MM.1S (cell line): ENCODE measurements at regions not wholly inside any gene's neighbourhood (a gene's known extent, or its start where the extent isn't known, plus 50 kb on each side); places are given as distances from the start of the nearest gene placed in this dataset.

ENCODE experiments used
- CTCF ChIP-seq: fragments of 300-600 bp; sonication (generic); IDR thresholded peaks from 2 replicates; pipeline ENCODE4 v1.5.1; 2016; ENCODE audit warnings: antibody characterized with exemption, low read length, mixed read lengths
- EZH2 ChIP-seq: fragments of 300-600 bp; sonication (generic); optimal IDR thresholded peaks from 2 replicates; pipeline ENCODE3; 2017; ENCODE audit warnings: low read depth, mild to moderate bottlenecking, antibody characterized with exemption, low read length, mixed read lengths
- EZH2phosphoT487 ChIP-seq: fragments of 300-600 bp; sonication (generic); IDR thresholded peaks from 2 replicates; pipeline ENCODE4 v1.6.1; 2018; ENCODE audit warnings: antibody characterized with exemption, low read length

GRCh38 chr14:58901826-58902225 is 264.1 kb downstream of the DACT1 start:
- no peak for TF ChIP-seq CTCF
- no peak for TF ChIP-seq EZH2
- no peak for TF ChIP-seq EZH2phosphoT487
